K562 (cell line): ENCODE measurements at regions not wholly inside any gene's neighbourhood (a gene's known extent, or its start where the extent isn't known, plus 50 kb on each side); places are given as distances from the start of the nearest gene placed in this dataset.

ENCODE experiments used
- BRF1 ChIP-seq: IDR thresholded peaks from 3 replicates; pipeline ENCODE4 v1.6.1; 2011; ENCODE audit warnings: borderline replicate concordance, mild to moderate bottlenecking; ENCODE audit not compliant: insufficient read length; ENCODE audit errors: extremely low read depth
- DNMT1 ChIP-seq: fragments of 450-650 bp; IDR thresholded peaks from 2 replicates; pipeline ENCODE4 v1.6.1; 2016; ENCODE audit warnings: antibody characterized with exemption, mild to moderate bottlenecking
- EHMT2 ChIP-seq: fragments of 450-650 bp; IDR thresholded peaks from 2 replicates; pipeline ENCODE4 v1.6.1; 2018; ENCODE audit warnings: antibody characterized with exemption
- HLTF ChIP-seq: fragments of 450-650 bp; IDR thresholded peaks from 2 replicates; pipeline ENCODE4 v1.6.1; 2016
- KDM1A ChIP-seq, 2 experiments: fragments of 450-650 bp; IDR thresholded peaks; 2 replicates each; pipeline ENCODE4 v1.6.1; 2016; ENCODE audit warnings: mild to moderate bottlenecking in 2 of 2
- NR2C2 ChIP-seq, 2 experiments: fragments of 200-800 bp in 1 of 2; sonication (Bioruptor generic) in 1 of 2; sonication (generic) in 1 of 2; formaldehyde crosslinking in 1 of 2; IDR thresholded peaks; 2 replicates each; pipeline versions ENCODE4 v1.6.1 to v1.8.0; 2016 to 2022; ENCODE audit warnings: mild to moderate bottlenecking in 1 of 2, missing compliant biosample characterization in 1 of 2, missing genetic modification characterization in 1 of 2, missing genetic modification reagents in 1 of 2
- OTX1 ChIP-seq: fragments of 450-650 bp; formaldehyde crosslinking; IDR thresholded peaks from 2 replicates; pipeline ENCODE4 v1.4.0; 2022; ENCODE audit warnings: mild to moderate bottlenecking
- PCBP2 ChIP-seq: fragments of 200-400 bp; formaldehyde crosslinking; IDR thresholded peaks from 2 replicates; pipeline ENCODE4 v1.6.1; 2018; ENCODE audit warnings: low read length, low read depth, mild to moderate bottlenecking, moderate library complexity; ENCODE audit not compliant: poor library complexity, severe bottlenecking
- ZFX ChIP-seq: sonication (generic); formaldehyde crosslinking; IDR thresholded peaks from 2 replicates; pipeline ENCODE4 v1.8.0; 2022; ENCODE audit warnings: mild to moderate bottlenecking, missing genetic modification reagents, moderate library complexity
- ZNF239 ChIP-seq: fragments of 250-450 bp; sonication (Bioruptor Pico); IDR thresholded peaks from 2 replicates; pipeline ENCODE4 v1.4.0; 2020; ENCODE audit warnings: mild to moderate bottlenecking
- ZNF695 ChIP-seq: fragments of 450-650 bp; formaldehyde crosslinking; IDR thresholded peaks from 2 replicates; pipeline ENCODE4 v1.4.0; 2020; ENCODE audit warnings: mild to moderate bottlenecking, moderate library complexity
- ZNF699 ChIP-seq: fragments of 250-450 bp; sonication (Bioruptor Pico); IDR thresholded peaks from 2 replicates; pipeline ENCODE4 v1.8.0; 2021; ENCODE audit warnings: mild to moderate bottlenecking, moderate library complexity; ENCODE audit not compliant: insufficient replicate concordance
- TF ChIP-seq, protein P1 (sequence below): sonication (generic); formaldehyde crosslinking; IDR thresholded peaks from 2 replicates; pipeline ENCODE4 v1.8.0; 2023; ENCODE audit warnings: mild to moderate bottlenecking, missing genetic modification reagents
- TF ChIP-seq, protein P2 (sequence below): sonication (generic); formaldehyde crosslinking; IDR thresholded peaks from 2 replicates; pipeline ENCODE4 v1.8.0; 2023; ENCODE audit warnings: mild to moderate bottlenecking, missing genetic modification reagents
- TF ChIP-seq, protein P3 (sequence below): sonication (generic); formaldehyde crosslinking; IDR thresholded peaks from 2 replicates; pipeline ENCODE4 v1.5.0; 2020; ENCODE audit warnings: missing genetic modification reagents
- TF ChIP-seq, protein P4 (sequence below): fragments of 250-450 bp; sonication (Bioruptor Pico); IDR thresholded peaks from 2 replicates; pipeline ENCODE4 v1.4.0; 2020; ENCODE audit warnings: mild to moderate bottlenecking, moderate library complexity
- TF ChIP-seq, protein P5 (sequence below): fragments of 250-450 bp; sonication (Bioruptor Pico); IDR thresholded peaks from 2 replicates; pipeline ENCODE4 v1.5.1; 2021; ENCODE audit warnings: mild to moderate bottlenecking
- TF ChIP-seq, protein P6 (sequence below): fragments of 450-650 bp; conservative IDR thresholded peaks from 2 replicates; pipeline ENCODE4 v1.6.1; 2016; ENCODE audit warnings: missing genetic modification characterization, low read depth, mild to moderate bottlenecking, control low read depth, missing compliant biosample characterization

DNA sequence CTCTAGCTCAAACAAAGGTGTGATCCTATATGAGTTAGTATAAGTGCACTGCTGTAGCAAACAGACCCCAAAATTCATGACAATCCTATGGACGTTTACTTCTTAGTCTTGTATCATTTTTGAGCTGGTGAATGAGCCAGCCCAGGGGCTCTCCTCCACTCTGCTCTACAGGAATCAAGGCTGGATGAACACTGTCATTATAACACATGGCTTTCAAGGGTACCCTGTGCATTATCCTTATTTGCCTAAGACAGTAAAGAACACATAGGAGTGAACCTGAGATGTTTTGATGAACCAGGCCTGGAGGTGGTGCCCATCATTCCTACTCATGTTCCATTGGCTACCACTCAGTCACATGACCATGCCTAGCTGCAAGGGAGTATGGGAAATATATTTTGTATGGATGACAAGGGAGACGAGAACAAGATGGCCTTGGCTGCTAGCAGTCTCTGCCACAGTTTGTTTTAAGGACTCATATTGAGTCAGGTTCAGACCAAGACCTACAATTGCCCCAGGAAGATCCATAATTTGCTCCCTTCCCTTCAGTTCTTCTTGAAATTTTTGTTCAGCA, 107.4 kb upstream of the HES1 start (continued):
- TF ChIP-seq, protein P1, sequence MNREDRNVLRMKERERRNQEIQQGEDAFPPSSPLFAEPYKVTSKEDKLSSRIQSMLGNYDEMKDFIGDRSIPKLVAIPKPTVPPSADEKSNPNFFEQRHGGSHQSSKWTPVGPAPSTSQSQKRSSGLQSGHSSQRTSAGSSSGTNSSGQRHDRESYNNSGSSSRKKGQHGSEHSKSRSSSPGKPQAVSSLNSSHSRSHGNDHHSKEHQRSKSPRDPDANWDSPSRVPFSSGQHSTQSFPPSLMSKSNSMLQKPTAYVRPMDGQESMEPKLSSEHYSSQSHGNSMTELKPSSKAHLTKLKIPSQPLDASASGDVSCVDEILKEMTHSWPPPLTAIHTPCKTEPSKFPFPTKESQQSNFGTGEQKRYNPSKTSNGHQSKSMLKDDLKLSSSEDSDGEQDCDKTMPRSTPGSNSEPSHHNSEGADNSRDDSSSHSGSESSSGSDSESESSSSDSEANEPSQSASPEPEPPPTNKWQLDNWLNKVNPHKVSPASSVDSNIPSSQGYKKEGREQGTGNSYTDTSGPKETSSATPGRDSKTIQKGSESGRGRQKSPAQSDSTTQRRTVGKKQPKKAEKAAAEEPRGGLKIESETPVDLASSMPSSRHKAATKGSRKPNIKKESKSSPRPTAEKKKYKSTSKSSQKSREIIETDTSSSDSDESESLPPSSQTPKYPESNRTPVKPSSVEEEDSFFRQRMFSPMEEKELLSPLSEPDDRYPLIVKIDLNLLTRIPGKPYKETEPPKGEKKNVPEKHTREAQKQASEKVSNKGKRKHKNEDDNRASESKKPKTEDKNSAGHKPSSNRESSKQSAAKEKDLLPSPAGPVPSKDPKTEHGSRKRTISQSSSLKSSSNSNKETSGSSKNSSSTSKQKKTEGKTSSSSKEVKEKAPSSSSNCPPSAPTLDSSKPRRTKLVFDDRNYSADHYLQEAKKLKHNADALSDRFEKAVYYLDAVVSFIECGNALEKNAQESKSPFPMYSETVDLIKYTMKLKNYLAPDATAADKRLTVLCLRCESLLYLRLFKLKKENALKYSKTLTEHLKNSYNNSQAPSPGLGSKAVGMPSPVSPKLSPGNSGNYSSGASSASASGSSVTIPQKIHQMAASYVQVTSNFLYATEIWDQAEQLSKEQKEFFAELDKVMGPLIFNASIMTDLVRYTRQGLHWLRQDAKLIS (CRISPR knock-in tag): no peak
- TF ChIP-seq OTX1: no peak
- TF ChIP-seq, protein P2, sequence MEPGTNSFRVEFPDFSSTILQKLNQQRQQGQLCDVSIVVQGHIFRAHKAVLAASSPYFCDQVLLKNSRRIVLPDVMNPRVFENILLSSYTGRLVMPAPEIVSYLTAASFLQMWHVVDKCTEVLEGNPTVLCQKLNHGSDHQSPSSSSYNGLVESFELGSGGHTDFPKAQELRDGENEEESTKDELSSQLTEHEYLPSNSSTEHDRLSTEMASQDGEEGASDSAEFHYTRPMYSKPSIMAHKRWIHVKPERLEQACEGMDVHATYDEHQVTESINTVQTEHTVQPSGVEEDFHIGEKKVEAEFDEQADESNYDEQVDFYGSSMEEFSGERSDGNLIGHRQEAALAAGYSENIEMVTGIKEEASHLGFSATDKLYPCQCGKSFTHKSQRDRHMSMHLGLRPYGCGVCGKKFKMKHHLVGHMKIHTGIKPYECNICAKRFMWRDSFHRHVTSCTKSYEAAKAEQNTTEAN (CRISPR knock-in tag): no peak
- TF ChIP-seq BRF1: no peak
- TF ChIP-seq, protein P3, sequence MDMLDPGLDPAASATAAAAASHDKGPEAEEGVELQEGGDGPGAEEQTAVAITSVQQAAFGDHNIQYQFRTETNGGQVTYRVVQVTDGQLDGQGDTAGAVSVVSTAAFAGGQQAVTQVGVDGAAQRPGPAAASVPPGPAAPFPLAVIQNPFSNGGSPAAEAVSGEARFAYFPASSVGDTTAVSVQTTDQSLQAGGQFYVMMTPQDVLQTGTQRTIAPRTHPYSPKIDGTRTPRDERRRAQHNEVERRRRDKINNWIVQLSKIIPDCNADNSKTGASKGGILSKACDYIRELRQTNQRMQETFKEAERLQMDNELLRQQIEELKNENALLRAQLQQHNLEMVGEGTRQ: peak; percentile 72
- no peak for TF ChIP-seq PCBP2
- no peak for TF ChIP-seq ZNF239 (CRISPR knock-in tag)
- TF ChIP-seq HLTF: no peak
- no peak for TF ChIP-seq KDM1A (IDR thresholded peaks at IDR 0.05)
- no peak for TF ChIP-seq DNMT1
- TF ChIP-seq, protein P4, sequence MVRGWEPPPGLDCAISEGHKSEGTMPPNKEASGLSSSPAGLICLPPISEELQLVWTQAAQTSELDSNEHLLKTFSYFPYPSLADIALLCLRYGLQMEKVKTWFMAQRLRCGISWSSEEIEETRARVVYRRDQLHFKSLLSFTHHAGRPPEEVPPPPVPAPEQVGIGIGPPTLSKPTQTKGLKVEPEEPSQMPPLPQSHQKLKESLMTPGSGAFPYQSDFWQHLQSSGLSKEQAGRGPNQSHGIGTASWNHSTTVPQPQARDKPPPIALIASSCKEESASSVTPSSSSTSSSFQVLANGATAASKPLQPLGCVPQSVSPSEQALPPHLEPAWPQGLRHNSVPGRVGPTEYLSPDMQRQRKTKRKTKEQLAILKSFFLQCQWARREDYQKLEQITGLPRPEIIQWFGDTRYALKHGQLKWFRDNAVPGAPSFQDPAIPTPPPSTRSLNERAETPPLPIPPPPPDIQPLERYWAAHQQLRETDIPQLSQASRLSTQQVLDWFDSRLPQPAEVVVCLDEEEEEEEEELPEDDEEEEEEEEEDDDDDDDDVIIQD: no peak
- no peak for TF ChIP-seq EHMT2
- no peak for TF ChIP-seq ZFX (CRISPR knock-in tag)
- TF ChIP-seq NR2C2 (CRISPR knock-in tag; IDR thresholded peaks at IDR 0.05): no peak
- no peak for TF ChIP-seq NR2C2 (tag; IDR thresholded peaks at IDR 0.05)
- TF ChIP-seq, protein P5, sequence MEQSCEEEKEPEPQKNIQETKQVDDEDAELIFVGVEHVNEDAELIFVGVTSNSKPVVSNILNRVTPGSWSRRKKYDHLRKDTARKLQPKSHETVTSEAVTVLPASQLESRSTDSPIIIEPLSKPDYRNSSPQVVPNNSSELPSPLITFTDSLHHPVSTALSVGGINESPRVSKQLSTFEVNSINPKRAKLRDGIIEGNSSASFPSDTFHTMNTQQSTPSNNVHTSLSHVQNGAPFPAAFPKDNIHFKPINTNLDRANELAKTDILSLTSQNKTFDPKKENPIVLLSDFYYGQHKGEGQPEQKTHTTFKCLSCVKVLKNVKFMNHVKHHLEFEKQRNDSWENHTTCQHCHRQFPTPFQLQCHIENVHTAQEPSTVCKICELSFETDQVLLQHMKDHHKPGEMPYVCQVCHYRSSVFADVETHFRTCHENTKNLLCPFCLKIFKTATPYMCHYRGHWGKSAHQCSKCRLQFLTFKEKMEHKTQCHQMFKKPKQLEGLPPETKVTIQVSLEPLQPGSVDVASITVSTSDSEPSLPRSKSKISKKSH: no peak
- TF ChIP-seq ZNF699 (CRISPR knock-in tag): no peak
- TF ChIP-seq ZNF695: no peak
- TF ChIP-seq, protein P6, sequence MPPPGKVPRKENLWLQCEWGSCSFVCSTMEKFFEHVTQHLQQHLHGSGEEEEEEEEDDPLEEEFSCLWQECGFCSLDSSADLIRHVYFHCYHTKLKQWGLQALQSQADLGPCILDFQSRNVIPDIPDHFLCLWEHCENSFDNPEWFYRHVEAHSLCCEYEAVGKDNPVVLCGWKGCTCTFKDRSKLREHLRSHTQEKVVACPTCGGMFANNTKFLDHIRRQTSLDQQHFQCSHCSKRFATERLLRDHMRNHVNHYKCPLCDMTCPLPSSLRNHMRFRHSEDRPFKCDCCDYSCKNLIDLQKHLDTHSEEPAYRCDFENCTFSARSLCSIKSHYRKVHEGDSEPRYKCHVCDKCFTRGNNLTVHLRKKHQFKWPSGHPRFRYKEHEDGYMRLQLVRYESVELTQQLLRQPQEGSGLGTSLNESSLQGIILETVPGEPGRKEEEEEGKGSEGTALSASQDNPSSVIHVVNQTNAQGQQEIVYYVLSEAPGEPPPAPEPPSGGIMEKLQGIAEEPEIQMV (tag): no peak
